Upper lobe of left lung (tissue), 6 donors: ENCODE measurements at regions not wholly inside any gene's neighbourhood (a gene's known extent, or its start where the extent isn't known, plus 50 kb on each side); places are given as distances from the start of the nearest gene placed in this dataset.

ENCODE experiments used
- ATAC-seq, 2 donors: fragments of 200-7000 bp; cut with Tn5 transposase; one replicate each; pipeline ENCODE4 v1.9.1; 2022; ENCODE audit warnings: mild to moderate bottlenecking in 2 of 2, moderate library complexity in 2 of 2; ENCODE audit not compliant: low FRiP score in 2 of 2
- DNase-seq, 2 donors: peaks; one replicate each; pipeline ENCODE4 v3.0.0-alpha.2; 2019 to 2020
- H3K27ac ChIP-seq, 4 donors: fragments of 200-600 bp; sonication (generic); one replicate each; pipeline ENCODE4 v1.5.1; 2016 to 2019
- H3K27me3 ChIP-seq, 4 donors: fragments of 200-600 bp; sonication (generic); one replicate each; pipeline ENCODE4 v1.5.1; 2017 to 2019
- H3K36me3 ChIP-seq, 4 donors: fragments of 200-600 bp; sonication (generic); one replicate each; pipeline ENCODE4 v1.5.1; 2016 to 2019
- H3K4me1 ChIP-seq, 4 donors: fragments of 200-600 bp; sonication (generic); one replicate each; pipeline ENCODE4 v1.5.1; 2018 to 2019
- H3K4me3 ChIP-seq, 4 donors: fragments of 200-600 bp; sonication (generic); one replicate each; pipeline ENCODE4 v1.5.1; 2017 to 2019; ENCODE audit warnings: mild to moderate bottlenecking in 2 of 4, moderate library complexity in 1 of 4
- H3K9me3 ChIP-seq, 4 donors: fragments of 200-600 bp; sonication (generic); one replicate each; pipeline ENCODE4 v1.5.1; 2018 to 2019
- EP300 ChIP-seq, 4 donors: sonication (generic); formaldehyde crosslinking; IDR thresholded peaks; one replicate each; pipeline ENCODE4 v1.5.1; 2017; ENCODE audit warnings: antibody characterized with exemption in 4 of 4, control low read depth in 2 of 4
- POLR2A ChIP-seq, 4 donors: fragments of 450-650 bp; IDR thresholded peaks; one replicate each; pipeline ENCODE4 v1.5.1; 2016 to 2017; ENCODE audit warnings: antibody characterized with exemption in 4 of 4, mild to moderate bottlenecking in 2 of 4
- POLR2AphosphoS5 ChIP-seq, 2 donors: sonication (generic); formaldehyde crosslinking; IDR thresholded peaks; one replicate each; pipeline ENCODE4 v1.5.1; 2017; ENCODE audit warnings: antibody characterized with exemption in 2 of 2
- WGBS, 2 donors: methylation state at CpG; one replicate each; pipeline ENCODE4 v1.1.5; 2017 to 2018; 5-methylcytosine and 5-hydroxymethylcytosine counted together
- TF ChIP-seq, protein P1 (sequence below), 6 experiments: fragments of 450-650 bp in 4 of 6; fragments of 200-600 bp in 2 of 6; sonication (generic) in 2 of 6; IDR thresholded peaks; one replicate each; pipeline ENCODE4 v1.5.1; 2016 to 2019; ENCODE audit warnings: antibody characterized with exemption in 6 of 6
- donor health status: DM: no; HTN: no; CAD: no; lungs with moderate emphysema.
- donor health status: DM: no; HTN: yes; CAD: no; lungs with severe emphysema.

DNA sequence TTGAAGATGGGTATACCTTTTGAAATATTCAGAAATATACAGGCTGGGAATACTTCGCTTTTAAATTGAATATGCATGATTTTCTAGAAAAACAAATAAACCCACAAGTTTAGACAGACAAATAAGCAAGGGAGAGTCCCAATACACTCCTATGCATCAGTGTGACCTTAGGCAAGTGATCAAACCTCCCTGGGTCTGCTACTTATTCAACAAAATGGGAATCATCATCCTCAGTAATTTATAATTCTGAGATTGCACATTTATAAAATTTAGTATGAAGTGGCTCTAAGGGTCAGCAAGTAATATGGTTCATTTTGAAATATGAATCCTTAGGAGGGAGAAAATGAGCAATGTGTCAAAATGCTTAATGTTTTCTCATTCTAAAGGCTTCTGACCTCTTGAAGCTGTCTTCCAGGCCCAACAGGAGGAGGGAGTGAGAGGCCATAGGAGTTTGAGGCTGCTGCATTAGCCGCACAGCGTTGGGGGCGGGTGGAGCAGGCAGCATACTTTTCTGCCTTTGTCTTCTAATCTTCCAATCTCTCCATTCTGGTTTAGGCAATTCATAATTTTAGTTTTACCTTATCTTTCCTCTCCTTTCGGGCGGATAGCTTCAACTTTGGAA is 155.1 kb downstream of the TRIB2 start:
- TF ChIP-seq, protein P1, sequence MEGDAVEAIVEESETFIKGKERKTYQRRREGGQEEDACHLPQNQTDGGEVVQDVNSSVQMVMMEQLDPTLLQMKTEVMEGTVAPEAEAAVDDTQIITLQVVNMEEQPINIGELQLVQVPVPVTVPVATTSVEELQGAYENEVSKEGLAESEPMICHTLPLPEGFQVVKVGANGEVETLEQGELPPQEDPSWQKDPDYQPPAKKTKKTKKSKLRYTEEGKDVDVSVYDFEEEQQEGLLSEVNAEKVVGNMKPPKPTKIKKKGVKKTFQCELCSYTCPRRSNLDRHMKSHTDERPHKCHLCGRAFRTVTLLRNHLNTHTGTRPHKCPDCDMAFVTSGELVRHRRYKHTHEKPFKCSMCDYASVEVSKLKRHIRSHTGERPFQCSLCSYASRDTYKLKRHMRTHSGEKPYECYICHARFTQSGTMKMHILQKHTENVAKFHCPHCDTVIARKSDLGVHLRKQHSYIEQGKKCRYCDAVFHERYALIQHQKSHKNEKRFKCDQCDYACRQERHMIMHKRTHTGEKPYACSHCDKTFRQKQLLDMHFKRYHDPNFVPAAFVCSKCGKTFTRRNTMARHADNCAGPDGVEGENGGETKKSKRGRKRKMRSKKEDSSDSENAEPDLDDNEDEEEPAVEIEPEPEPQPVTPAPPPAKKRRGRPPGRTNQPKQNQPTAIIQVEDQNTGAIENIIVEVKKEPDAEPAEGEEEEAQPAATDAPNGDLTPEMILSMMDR (IDR thresholded peaks at IDR 0.05): no peak
- TF ChIP-seq POLR2AphosphoS5 (IDR thresholded peaks at IDR 0.05) (no peak), POLR2A (IDR thresholded peaks at IDR 0.05) (no peak), EP300 (IDR thresholded peaks at IDR 0.05) (no peak)
- Histone ChIP-seq H3K27me3 (no peaks in the 10 kb centered on the region), H3K27ac (no peak overlapping the region), H3K9me3 (no peaks in the 10 kb centered on the region), H3K4me3 (no peak overlapping the region), H3K4me1 (no peaks in the 10 kb centered on the region), H3K36me3 (no peaks in the 10 kb centered on the region)
- DNase-seq (no peak), ATAC-seq (no peak)
- WGBS, 2 donors: 95 to 96% methylated on average over 6 of the region's 6 CpGs

DNA sequence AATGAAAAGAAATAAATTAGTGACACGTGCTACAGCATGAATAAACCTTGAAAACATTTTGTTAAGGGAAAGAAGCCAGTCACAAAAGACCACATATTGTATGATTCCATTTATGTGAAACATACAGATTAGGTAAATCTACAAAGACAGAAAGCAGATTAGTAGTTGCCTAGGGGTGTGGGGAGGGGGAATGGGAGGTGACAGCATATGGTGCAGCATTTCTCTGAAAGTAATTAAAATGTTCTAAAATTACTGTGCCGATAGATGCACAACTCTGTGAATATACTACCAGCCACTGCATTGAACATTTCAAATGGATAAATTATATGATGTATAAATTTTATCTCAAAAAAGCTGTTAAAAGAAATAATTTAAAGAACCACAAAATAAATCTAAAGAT is 161.0 kb downstream of the TRIB2 start:
- H3K4me1 ChIP-seq: no peaks in the 10 kb centered on the region
- no peaks in the 10 kb centered on the region for H3K36me3 ChIP-seq
- H3K27ac ChIP-seq: no peak overlapping the region
- TF ChIP-seq, protein P1 (IDR thresholded peaks at IDR 0.05): no peak
- TF ChIP-seq POLR2A (IDR thresholded peaks at IDR 0.05) (no peak), EP300 (IDR thresholded peaks at IDR 0.05) (no peak), POLR2AphosphoS5 (IDR thresholded peaks at IDR 0.05) (no peak)
- no peak overlapping the region for H3K4me3 ChIP-seq
- no peak for DNase-seq
- no peaks in the 10 kb centered on the region for H3K9me3 ChIP-seq
- ATAC-seq: no peak
- no peaks in the 10 kb centered on the region for H3K27me3 ChIP-seq
- 89 to 96% methylated on average over 2 of the region's 2 CpGs for WGBS, 2 donors

DNA sequence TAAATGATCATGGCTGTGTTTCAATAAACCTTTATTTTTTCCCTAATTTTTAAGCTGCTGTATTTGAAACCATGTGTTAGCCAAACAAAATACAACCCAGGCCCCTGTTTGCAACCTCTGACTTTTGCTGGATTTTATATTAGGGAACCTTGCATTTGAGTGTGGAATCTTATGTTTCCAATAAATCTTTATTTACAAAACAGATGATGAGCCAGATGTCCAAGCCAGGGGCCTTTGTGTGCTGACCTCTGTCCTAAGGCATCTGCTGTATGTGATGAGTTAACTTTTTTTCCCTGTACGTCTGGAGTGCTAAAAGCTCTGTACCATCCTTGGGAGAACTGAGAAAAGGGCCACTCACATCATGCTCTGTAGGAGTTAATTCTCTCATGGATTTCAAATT is 162.9 kb downstream of the TRIB2 start:
- no peaks in the 10 kb centered on the region for H3K36me3 ChIP-seq
- ATAC-seq (no peak), DNase-seq (no peak)
- peaks cover 6 to 10% (median 7%) of the 10 kb centered on the region in 4 donors for H3K4me1 ChIP-seq
- 76 to 86% methylated on average over 1 of the region's 1 CpG for WGBS, 2 donors
- TF ChIP-seq POLR2A (IDR thresholded peaks at IDR 0.05) (no peak), EP300 (IDR thresholded peaks at IDR 0.05) (no peak), POLR2AphosphoS5 (IDR thresholded peaks at IDR 0.05) (no peak)
- TF ChIP-seq, protein P1 (IDR thresholded peaks at IDR 0.05): no peak
- no peak overlapping the region for H3K27ac ChIP-seq
- H3K27me3 ChIP-seq: no peaks in the 10 kb centered on the region
- no peaks in the 10 kb centered on the region for H3K9me3 ChIP-seq
- no peak overlapping the region for H3K4me3 ChIP-seq

DNA sequence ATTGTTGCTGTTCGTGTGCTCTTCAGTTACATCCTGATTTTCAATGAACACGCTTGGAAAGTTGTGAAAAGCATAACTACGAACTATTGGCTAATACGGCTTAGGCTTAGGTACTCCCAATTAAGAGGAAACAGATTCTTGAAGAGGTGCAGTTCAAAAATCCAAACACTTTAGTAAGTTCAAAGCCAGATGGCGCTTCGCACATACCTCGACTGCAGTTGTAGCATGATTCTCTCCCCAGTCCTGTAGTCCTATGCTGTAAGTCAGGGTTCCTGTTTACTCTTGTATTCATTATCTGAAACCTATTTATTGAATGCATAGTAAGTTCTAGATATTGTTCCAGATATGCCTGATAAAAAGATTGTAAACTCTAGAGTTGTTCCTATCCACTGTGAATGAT is 165.2 kb downstream of the TRIB2 start:
- ATAC-seq (no peak), DNase-seq (no peak)
- no peak overlapping the region for H3K27ac ChIP-seq
- H3K4me3 ChIP-seq: no peak overlapping the region
- no peaks in the 10 kb centered on the region for H3K9me3 ChIP-seq
- no peak for TF ChIP-seq EP300 (IDR thresholded peaks at IDR 0.05)
- 78 to 90% methylated on average over 7 of the region's 7 CpGs for WGBS, 2 donors
- H3K36me3 ChIP-seq: no peaks in the 10 kb centered on the region
- no peaks in the 10 kb centered on the region for H3K27me3 ChIP-seq
- peaks cover 15 to 18% (median 16%) of the 10 kb centered on the region in 4 donors for H3K4me1 ChIP-seq

DNA sequence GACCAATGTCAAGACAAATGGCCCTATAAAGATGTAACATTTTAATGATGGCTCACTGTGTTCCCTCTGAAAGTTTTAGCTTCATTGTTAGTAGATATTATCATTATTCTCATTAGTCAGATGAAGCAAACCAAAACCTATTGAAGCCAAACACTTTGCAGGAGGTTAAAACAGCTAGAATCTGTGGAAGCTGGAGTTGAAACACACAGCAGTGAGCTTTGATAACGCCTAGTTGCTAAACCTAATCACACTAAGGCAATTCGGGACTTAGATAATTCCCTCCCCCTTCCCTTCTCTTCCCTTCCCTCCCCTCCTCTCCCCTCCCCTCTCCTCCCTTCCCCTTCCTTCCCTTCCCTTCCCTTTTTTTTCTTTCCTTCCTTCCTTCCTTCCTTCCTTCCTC is 165.7 kb downstream of the TRIB2 start:
- no peak for DNase-seq
- H3K36me3 ChIP-seq: no peaks in the 10 kb centered on the region
- H3K4me3 ChIP-seq: no peak overlapping the region
- no peak for TF ChIP-seq EP300 (IDR thresholded peaks at IDR 0.05)
- TF ChIP-seq POLR2AphosphoS5 (IDR thresholded peaks at IDR 0.05): no peak
- no peak for TF ChIP-seq POLR2A (IDR thresholded peaks at IDR 0.05)
- TF ChIP-seq, protein P1 (IDR thresholded peaks at IDR 0.05): no peak
- 69 to 77% methylated on average over 2 of the region's 2 CpGs for WGBS, 2 donors
- no peak overlapping the region for H3K27ac ChIP-seq
- no peaks in the 10 kb centered on the region for H3K27me3 ChIP-seq
- no peaks in the 10 kb centered on the region for H3K9me3 ChIP-seq
- ATAC-seq: no peak
- H3K4me1 ChIP-seq: peaks cover 15 to 18% (median 16%) of the 10 kb centered on the region in 4 donors
